ENCODE measurements at regions not wholly inside any gene's neighbourhood (a gene's known extent, or its start where the extent isn't known, plus 50 kb on each side); places are given as distances from the start of the nearest gene placed in this dataset.

GRCh38 chr3:59608356-59608755 is 558.5 kb upstream of the CFAP20DC start:
- in situ Hi-C loops (cut with MboI; ENCODE audit: low sequenced_read_pairs, unreplicated experiment) = no loop called here

GRCh38 chr3:59607656-59608055 is 557.8 kb upstream of the CFAP20DC start:
- TF ChIP-seq CTCF (IDR thresholded peaks at IDR 0.05; ENCODE audit: borderline replicate concordance, control extremely low read depth, extremely low read depth, insufficient read depth, missing control alignments) = no peak
- in situ Hi-C loops (cut with MboI; ENCODE audit: low sequenced_read_pairs, unreplicated experiment) = no loop called here

More at GRCh38 chr3:59608356-59608755, 558.5 kb upstream of the CFAP20DC start:
- no peak for DNase-seq (ENCODE audit: low spot score)
- TF ChIP-seq CTCF (IDR thresholded peaks at IDR 0.05; ENCODE audit: borderline replicate concordance, control extremely low read depth, extremely low read depth, insufficient read depth, missing control alignments) = no peak

GRCh38 chr3:59606638-59607266 is 556.9 kb upstream of the CFAP20DC start:
- no peak for TF ChIP-seq CTCF (IDR thresholded peaks at IDR 0.05; ENCODE audit: borderline replicate concordance, control extremely low read depth, extremely low read depth, insufficient read depth, missing control alignments)
- no peak for DNase-seq (ENCODE audit: low spot score)
- in situ Hi-C loops (cut with MboI; ENCODE audit: low sequenced_read_pairs, unreplicated experiment) = no loop called here

More at GRCh38 chr3:59607656-59608055, 557.8 kb upstream of the CFAP20DC start:
- DNase-seq (ENCODE audit: low spot score) = no peak

GRCh38 chr3:59605944-59606534 is 556.2 kb upstream of the CFAP20DC start:
- no peak for TF ChIP-seq CTCF (IDR thresholded peaks at IDR 0.05; ENCODE audit: borderline replicate concordance, control extremely low read depth, extremely low read depth, insufficient read depth, missing control alignments)
- no peak for DNase-seq (ENCODE audit: low spot score)
- in situ Hi-C loops (cut with MboI; ENCODE audit: low sequenced_read_pairs, unreplicated experiment) = no loop called here

- no peak for TF ChIP-seq CTCF (IDR thresholded peaks at IDR 0.05; ENCODE audit: borderline replicate concordance, control extremely low read depth, extremely low read depth, insufficient read depth, missing control alignments)
- in situ Hi-C loops (cut with MboI; ENCODE audit: low sequenced_read_pairs, unreplicated experiment) = no loop called here
- DNase-seq (ENCODE audit: low spot score) = no peak
Observed at GRCh38 chr3:59605318-59605717, 555.5 kb upstream of the CFAP20DC start.

GRCh38 chr3:59601486-59601885 is 551.7 kb upstream of the CFAP20DC start:
- TF ChIP-seq CTCF (IDR thresholded peaks at IDR 0.05; ENCODE audit: borderline replicate concordance, control extremely low read depth, extremely low read depth, insufficient read depth, missing control alignments) = no peak
- DNase-seq (ENCODE audit: low spot score) = no peak
- in situ Hi-C loops (cut with MboI; ENCODE audit: low sequenced_read_pairs, unreplicated experiment) = no loop called here
